ENCODE measurements at regions not wholly inside any gene's neighbourhood (a gene's known extent, or its start where the extent isn't known, plus 50 kb on each side); places are given as distances from the start of the nearest gene placed in this dataset.

DNA sequence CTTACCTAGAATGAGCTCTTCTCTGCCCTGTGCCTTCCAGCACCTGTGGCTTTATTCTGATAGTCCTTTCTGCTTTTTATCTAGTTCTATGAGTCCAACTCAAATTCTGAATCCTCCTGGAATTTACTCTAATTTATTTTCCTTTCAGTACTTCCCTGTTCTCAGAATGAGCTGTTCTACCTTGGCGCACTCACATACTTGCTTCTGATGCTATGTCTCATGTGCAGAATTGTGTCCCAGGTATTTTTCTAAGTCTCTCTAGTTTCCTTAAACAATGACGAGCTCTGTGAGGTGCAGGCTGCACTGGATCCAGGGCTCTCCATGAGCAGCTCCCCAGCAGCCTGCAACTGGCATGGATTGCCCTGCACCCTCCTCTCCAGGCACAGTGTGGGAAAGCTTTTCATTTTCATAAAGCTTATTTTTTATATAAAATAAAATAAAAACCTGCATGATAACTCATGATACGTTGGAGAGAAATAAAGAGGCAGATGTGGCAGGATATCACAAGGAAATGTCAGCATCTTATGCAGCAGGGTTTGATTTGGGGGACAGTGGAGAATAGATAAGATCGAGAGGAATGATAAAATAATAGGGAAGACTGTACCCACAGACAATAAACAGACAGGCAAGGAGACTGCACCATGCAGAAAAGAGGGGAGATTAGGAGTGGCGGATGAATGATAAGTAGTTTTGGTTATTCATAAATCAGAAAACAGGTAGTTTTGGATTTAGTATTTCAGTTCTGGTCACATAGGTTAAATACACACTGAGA is 258.2 kb upstream of the POM121L12 start:
- Histone ChIP-seq H3K27me3 (ENCODE audit: insufficient read depth, low read length) (no peaks in the 10 kb centered on the region), H3K4me1 (ENCODE audit: insufficient read depth, low read length) (no peaks in the 10 kb centered on the region), H3K27ac (ENCODE audit: low read depth, low read length) (no peak overlapping the region), H3K9ac (ENCODE audit: low read depth, low read length) (no peak overlapping the region), H3K4me3 (ENCODE audit: low read length) (no peak overlapping the region), H3K9me3 (ENCODE audit: insufficient read depth, low read depth, low read length) (no peaks in the 10 kb centered on the region), H3K36me3 (ENCODE audit: insufficient read depth, low read length) (no peaks in the 10 kb centered on the region)
- 94% methylated on average over 5 of the region's 5 CpGs for WGBS

DNA sequence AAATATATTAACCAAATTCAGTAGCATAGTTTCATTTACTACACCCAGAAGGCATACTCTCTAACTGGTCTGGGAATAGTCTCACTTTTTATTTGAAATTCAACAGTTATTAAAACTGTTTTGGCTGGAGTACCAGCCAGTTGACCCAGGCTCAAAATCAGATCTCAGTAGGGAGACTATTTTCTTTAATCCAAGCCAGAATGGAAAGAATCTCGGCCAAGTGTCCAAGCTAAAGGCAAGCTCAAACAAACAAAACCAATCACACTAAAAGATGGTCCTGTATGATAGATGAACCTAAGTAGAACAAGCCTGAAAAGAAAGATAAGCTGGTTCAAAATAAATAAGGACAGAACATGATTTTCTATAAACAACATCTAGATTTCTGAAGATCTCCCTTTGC is 259.6 kb upstream of the POM121L12 start:
- no peak overlapping the region for H3K9ac ChIP-seq (ENCODE audit: low read depth, low read length)
- H3K27me3 ChIP-seq (ENCODE audit: insufficient read depth, low read length) = no peaks in the 10 kb centered on the region
- WGBS = 100% methylated on average over 1 of the region's 1 CpG
- no peaks in the 10 kb centered on the region for H3K36me3 ChIP-seq (ENCODE audit: insufficient read depth, low read length)
- no peak overlapping the region for H3K4me3 ChIP-seq (ENCODE audit: low read length)
- no peaks in the 10 kb centered on the region for H3K4me1 ChIP-seq (ENCODE audit: insufficient read depth, low read length)
- H3K27ac ChIP-seq (ENCODE audit: low read depth, low read length) = no peak overlapping the region
- H3K9me3 ChIP-seq (ENCODE audit: insufficient read depth, low read depth, low read length) = no peaks in the 10 kb centered on the region

DNA sequence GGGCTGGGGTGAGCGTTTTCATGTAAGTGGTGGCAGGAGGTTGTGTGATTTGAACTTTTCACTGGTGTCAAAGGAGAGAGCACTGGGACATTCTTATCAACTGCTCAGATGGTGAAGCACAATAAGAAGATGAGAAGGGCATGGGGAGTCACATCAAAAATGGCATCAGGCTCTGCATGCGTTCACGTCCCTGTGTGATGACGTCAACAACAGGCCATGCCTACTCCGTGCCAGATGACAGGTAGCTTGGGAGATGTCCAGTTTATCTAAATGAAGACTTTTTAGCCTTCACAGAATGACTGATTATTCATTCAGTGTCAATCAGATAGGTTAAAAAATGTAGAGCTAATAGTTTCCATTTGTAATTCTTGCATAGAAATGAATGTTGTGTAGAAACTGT is 264.3 kb upstream of the POM121L12 start:
- Histone ChIP-seq H3K27me3 (ENCODE audit: insufficient read depth, low read length) (no peaks in the 10 kb centered on the region), H3K36me3 (ENCODE audit: insufficient read depth, low read length) (no peaks in the 10 kb centered on the region), H3K9me3 (ENCODE audit: insufficient read depth, low read depth, low read length) (no peaks in the 10 kb centered on the region), H3K27ac (ENCODE audit: low read depth, low read length) (no peak overlapping the region), H3K9ac (ENCODE audit: low read depth, low read length) (no peak overlapping the region), H3K4me3 (ENCODE audit: low read length) (no peak overlapping the region), H3K4me1 (ENCODE audit: insufficient read depth, low read length) (no peaks in the 10 kb centered on the region)
- WGBS = 95% methylated on average over 5 of the region's 5 CpGs

DNA sequence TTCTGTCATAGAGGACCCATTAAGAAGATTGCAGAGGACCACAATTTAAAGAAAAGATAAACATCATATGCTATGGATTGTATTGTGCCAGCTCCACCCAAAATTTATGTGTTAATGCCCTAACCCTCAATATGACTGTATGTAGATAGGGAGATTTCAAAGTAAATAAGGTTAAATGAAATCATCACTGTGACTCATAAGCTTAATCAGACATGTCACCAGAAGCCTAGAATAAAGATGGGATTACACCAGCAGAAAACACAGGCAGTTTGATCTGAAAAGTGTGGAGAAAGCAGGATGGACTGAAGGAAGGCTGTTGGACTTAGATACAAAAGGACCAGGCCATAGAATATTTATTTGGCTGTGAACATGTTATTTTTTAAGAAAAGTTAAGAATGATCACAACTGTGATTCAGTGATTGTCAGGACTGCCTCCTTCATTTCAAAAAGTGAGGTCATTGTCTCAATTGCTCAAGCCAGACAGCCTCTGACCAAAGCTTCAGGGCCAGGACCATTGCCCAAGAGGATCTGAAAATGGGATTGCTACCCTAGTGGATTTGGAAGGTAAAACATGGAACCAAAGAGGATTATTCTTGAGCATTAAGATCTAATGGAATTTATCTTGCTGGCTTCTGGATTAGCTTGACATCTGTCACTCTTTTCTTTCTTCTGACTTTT is 270.8 kb upstream of the POM121L12 start:
- no peaks in the 10 kb centered on the region for H3K9me3 ChIP-seq (ENCODE audit: insufficient read depth, low read depth, low read length)
- H3K9ac ChIP-seq (ENCODE audit: low read depth, low read length) = no peak overlapping the region
- no peak overlapping the region for H3K4me3 ChIP-seq (ENCODE audit: low read length)
- H3K4me1 ChIP-seq (ENCODE audit: insufficient read depth, low read length) = no peaks in the 10 kb centered on the region
- H3K27me3 ChIP-seq (ENCODE audit: insufficient read depth, low read length) = no peaks in the 10 kb centered on the region
- no peak overlapping the region for H3K27ac ChIP-seq (ENCODE audit: low read depth, low read length)
- no peaks in the 10 kb centered on the region for H3K36me3 ChIP-seq (ENCODE audit: insufficient read depth, low read length)

DNA sequence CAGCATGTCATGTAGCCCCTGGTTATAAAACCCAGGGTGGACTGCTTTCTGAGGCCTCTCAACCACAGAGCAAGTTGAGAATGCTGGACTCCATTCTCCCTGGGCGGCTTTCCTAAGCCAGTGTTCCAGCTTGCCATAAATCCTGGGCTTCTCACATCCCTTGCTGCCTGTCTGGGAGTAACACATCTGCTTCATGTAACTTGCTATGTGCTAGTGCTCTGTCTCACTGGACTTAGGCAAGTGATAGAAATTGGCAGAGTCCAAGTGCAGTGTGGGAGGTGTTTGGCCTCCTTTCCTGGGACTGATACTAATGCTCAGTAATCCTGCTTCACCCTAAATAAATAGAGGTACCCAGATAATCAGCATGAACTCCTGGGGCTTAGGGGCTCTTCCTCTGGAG is 277.1 kb upstream of the POM121L12 start:
- no peaks in the 10 kb centered on the region for H3K27me3 ChIP-seq (ENCODE audit: insufficient read depth, low read length)
- no peak overlapping the region for H3K4me3 ChIP-seq (ENCODE audit: low read length)
- no peaks in the 10 kb centered on the region for H3K36me3 ChIP-seq (ENCODE audit: insufficient read depth, low read length)
- WGBS = 96% methylated on average over 1 of the region's 1 CpG
- no peak overlapping the region for H3K27ac ChIP-seq (ENCODE audit: low read depth, low read length)
- H3K4me1 ChIP-seq (ENCODE audit: insufficient read depth, low read length) = no peaks in the 10 kb centered on the region
- no peak overlapping the region for H3K9ac ChIP-seq (ENCODE audit: low read depth, low read length)
- no peaks in the 10 kb centered on the region for H3K9me3 ChIP-seq (ENCODE audit: insufficient read depth, low read depth, low read length)

DNA sequence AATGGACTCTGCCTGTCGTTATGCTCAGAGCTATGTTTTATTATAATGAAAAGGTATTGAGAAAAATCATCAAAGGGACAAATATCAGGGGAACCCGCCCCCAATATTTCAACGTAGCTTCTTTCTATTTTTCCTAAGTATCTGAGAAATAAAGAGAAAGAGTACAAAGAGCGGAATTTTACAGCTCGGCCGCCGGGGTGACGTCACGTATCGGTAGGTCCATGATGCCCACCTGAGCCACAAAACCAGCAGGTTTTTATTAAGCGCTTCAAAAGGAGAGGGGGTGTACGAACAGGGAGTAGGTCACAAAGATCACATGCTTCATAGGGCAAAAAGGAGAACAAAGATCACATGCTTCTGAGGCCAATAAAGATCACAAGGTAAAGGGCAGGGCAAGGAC is 281.6 kb upstream of the POM121L12 start:
- Histone ChIP-seq H3K4me3 (ENCODE audit: low read length) (no peak overlapping the region), H3K4me1 (ENCODE audit: insufficient read depth, low read length) (no peaks in the 10 kb centered on the region)

DNA sequence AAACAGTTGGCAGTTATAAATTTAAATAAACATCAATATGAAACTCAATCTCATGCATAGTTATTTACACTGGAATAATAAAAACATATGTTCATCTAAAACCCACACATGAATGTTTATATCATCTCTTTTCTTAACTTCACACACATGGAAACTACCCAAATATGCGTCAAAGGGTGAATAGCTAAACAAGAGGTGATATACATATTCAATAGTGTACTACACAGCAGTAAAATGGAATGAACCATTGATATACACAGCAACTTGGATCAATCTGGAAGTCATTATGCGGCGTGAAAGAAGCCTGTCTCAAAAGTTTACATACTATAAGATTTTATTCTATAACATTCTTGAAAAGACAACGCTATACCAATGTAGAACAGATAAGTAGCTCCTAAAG is 282.5 kb upstream of the POM121L12 start:
- Histone ChIP-seq H3K4me3 (ENCODE audit: low read length) (no peak overlapping the region), H3K9ac (ENCODE audit: low read depth, low read length) (no peak overlapping the region), H3K27ac (ENCODE audit: low read depth, low read length) (no peak overlapping the region), H3K27me3 (ENCODE audit: insufficient read depth, low read length) (no peaks in the 10 kb centered on the region), H3K4me1 (ENCODE audit: insufficient read depth, low read length) (no peaks in the 10 kb centered on the region), H3K9me3 (ENCODE audit: insufficient read depth, low read depth, low read length) (no peaks in the 10 kb centered on the region), H3K36me3 (ENCODE audit: insufficient read depth, low read length) (no peaks in the 10 kb centered on the region)
- WGBS = 100% methylated on average over 3 of the region's 4 CpGs

More for the DNA sequence above, 281.6 kb upstream of the POM121L12 start:
- 96% methylated on average over 12 of the region's 12 CpGs for WGBS
- H3K9ac ChIP-seq (ENCODE audit: low read depth, low read length) = no peak overlapping the region
- no peaks in the 10 kb centered on the region for H3K36me3 ChIP-seq (ENCODE audit: insufficient read depth, low read length)
- H3K27me3 ChIP-seq (ENCODE audit: insufficient read depth, low read length) = no peaks in the 10 kb centered on the region
- H3K27ac ChIP-seq (ENCODE audit: low read depth, low read length) = no peak overlapping the region
- no peaks in the 10 kb centered on the region for H3K9me3 ChIP-seq (ENCODE audit: insufficient read depth, low read depth, low read length)

DNA sequence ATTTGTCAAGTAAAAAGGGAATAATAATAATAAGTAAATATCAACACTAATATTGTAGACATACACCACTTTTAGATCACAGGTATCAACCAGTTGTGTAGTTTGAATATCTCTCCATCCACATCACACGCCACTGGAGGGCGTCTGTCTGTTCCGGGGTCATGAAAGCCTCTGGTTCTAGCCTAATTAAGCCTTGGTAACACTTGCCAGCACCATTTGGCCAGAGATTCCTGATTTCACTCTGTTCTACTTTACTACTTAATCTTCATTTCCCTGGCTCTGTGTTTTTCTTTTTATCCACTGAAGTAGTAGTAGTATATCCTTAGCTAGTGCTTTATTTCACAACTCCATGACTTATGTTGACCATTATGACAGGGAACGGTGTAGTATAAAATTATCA is 285.6 kb upstream of the POM121L12 start:
- Histone ChIP-seq H3K9ac (ENCODE audit: low read depth, low read length) (no peak overlapping the region), H3K9me3 (ENCODE audit: insufficient read depth, low read depth, low read length) (no peaks in the 10 kb centered on the region), H3K4me1 (ENCODE audit: insufficient read depth, low read length) (no peaks in the 10 kb centered on the region), H3K27me3 (ENCODE audit: insufficient read depth, low read length) (no peaks in the 10 kb centered on the region), H3K36me3 (ENCODE audit: insufficient read depth, low read length) (no peaks in the 10 kb centered on the region), H3K27ac (ENCODE audit: low read depth, low read length) (no peak overlapping the region), H3K4me3 (ENCODE audit: low read length) (no peak overlapping the region)
- 56% methylated on average over 3 of the region's 4 CpGs for WGBS

DNA sequence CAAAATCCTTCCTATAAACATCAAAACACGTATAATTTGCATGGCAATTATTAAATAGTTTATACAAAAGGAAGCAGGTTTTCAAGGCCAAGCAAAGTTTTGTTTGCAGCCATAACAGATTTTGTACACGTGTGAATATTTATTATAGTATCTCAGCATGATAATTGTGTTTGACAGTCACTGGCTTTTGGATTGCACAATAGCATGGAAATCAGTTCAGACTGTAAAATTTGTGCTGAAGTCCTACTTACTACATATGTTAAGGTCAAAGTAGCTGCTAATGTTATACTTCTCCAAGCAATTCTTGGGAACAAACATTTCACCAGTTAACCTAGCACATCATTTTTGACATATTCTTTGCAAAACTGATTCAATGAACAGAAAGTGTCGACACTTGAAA is 287.6 kb upstream of the POM121L12 start:
- Histone ChIP-seq H3K4me1 (ENCODE audit: insufficient read depth, low read length) (no peaks in the 10 kb centered on the region), H3K36me3 (ENCODE audit: insufficient read depth, low read length) (no peaks in the 10 kb centered on the region), H3K9ac (ENCODE audit: low read depth, low read length) (no peak overlapping the region), H3K9me3 (ENCODE audit: insufficient read depth, low read depth, low read length) (no peaks in the 10 kb centered on the region), H3K27ac (ENCODE audit: low read depth, low read length) (no peak overlapping the region), H3K27me3 (ENCODE audit: insufficient read depth, low read length) (no peaks in the 10 kb centered on the region), H3K4me3 (ENCODE audit: low read length) (no peak overlapping the region)
- WGBS = 97% methylated on average over 3 of the region's 3 CpGs

DNA sequence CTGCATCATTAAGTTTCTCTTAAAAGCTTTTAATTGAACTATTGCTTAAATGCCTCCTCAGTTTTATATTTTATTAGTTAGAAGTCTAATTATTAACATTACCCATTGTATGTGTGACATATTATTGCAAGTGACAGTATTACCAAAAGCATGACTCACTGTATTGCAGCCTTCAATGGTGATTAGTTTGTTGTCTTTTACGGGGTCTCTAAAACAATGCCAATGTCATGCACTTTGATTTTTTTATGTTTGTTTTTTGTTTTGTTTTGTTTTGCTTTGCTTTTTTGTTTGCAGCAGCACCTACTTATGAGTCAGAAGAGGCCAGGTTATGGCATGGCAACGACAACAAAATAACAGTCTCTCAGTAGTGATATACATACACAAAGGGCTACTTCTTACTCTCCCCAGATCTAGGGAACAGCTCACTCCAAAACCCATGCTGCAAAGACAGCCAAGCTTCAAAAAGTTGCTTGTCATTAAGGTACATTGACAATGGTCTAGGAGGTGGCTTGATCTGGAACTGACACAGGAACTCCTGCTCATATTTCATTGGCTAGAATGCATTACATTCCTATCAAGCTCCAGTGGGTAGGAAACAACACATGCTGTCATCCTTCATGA is 293.7 kb upstream of the POM121L12 start:
- Histone ChIP-seq H3K27ac (ENCODE audit: low read depth, low read length) (no peak overlapping the region), H3K9me3 (ENCODE audit: insufficient read depth, low read depth, low read length) (no peaks in the 10 kb centered on the region), H3K4me3 (ENCODE audit: low read length) (no peak overlapping the region), H3K27me3 (ENCODE audit: insufficient read depth, low read length) (no peaks in the 10 kb centered on the region), H3K9ac (ENCODE audit: low read depth, low read length) (no peak overlapping the region), H3K36me3 (ENCODE audit: insufficient read depth, low read length) (no peaks in the 10 kb centered on the region), H3K4me1 (ENCODE audit: insufficient read depth, low read length) (no peaks in the 10 kb centered on the region)
- WGBS = 93% methylated on average over 2 of the region's 2 CpGs

DNA sequence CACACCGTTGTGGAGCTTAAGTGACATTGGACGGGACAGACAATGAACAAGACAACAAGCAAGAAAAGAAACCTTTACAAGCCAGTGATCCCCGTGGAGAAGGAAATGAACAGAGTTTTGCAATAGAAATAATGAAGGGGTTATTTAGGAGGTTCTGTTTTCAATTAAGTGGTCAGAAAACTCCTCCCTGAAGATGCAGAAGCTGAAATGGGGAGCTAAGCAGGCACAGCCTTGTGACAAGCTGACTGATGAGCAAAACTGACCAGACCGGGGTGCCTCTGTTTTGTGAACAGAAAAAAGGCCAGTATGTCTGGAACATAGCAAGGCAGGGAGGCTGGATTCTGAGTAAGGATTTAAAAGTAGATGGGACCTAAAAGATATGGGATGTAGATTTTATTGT is 299.8 kb upstream of the POM121L12 start:
- WGBS = 90% methylated on average over 4 of the region's 4 CpGs
- H3K4me1 ChIP-seq (ENCODE audit: insufficient read depth, low read length) = no peaks in the 10 kb centered on the region; the same call in 1 of the 2 replicates
- no peak overlapping the region for H3K4me3 ChIP-seq (ENCODE audit: low read length)
- no peak overlapping the region for H3K9ac ChIP-seq (ENCODE audit: low read depth, low read length)
- no peaks in the 10 kb centered on the region; the same call in 1 of the 2 replicates for H3K36me3 ChIP-seq (ENCODE audit: insufficient read depth, low read length)
- H3K9me3 ChIP-seq (ENCODE audit: insufficient read depth, low read depth, low read length) = no peaks in the 10 kb centered on the region
- no peaks in the 10 kb centered on the region for H3K27me3 ChIP-seq (ENCODE audit: insufficient read depth, low read length)
- no peak overlapping the region for H3K27ac ChIP-seq (ENCODE audit: low read depth, low read length)

All from HUES64 (cell line).